ENCODE measurements at regions not wholly inside any gene's neighbourhood (a gene's known extent, or its start where the extent isn't known, plus 50 kb on each side); places are given as distances from the start of the nearest gene placed in this dataset.

- TF ChIP-seq CTCF (IDR thresholded peaks at IDR 0.05): no peak
- no peak for TF ChIP-seq POLR2A (IDR thresholded peaks at IDR 0.05)
These were observed 133.8 kb upstream of the HMGA2 start for GRCh38 chr12:65690477-65690876.
